ENCODE measurements at regions not wholly inside any gene's neighbourhood (a gene's known extent, or its start where the extent isn't known, plus 50 kb on each side); places are given as distances from the start of the nearest gene placed in this dataset.

GRCh38 chr5:167763772-167764171 is 527.7 kb upstream of the WWC1 start:
- TF ChIP-seq CTCF (IDR thresholded peaks at IDR 0.05 in 4 of 5, conservative IDR thresholded peaks at IDR 0.05 in 1 of 5): no peak
- TF ChIP-seq POLR2A (IDR thresholded peaks at IDR 0.05): no peak

Data from gastrocnemius medialis (tissue), 4 donors.